HPDE6-E6E7 (cell line): ENCODE measurements at regions not wholly inside any gene's neighbourhood (a gene's known extent, or its start where the extent isn't known, plus 50 kb on each side); places are given as distances from the start of the nearest gene placed in this dataset.

Experiments used
- DNase-seq: peaks from one replicate; pipeline ENCODE4 v3.0.0; 2011; ENCODE audit warnings: missing footprints; ENCODE audit errors: extremely low spot score

DNA sequence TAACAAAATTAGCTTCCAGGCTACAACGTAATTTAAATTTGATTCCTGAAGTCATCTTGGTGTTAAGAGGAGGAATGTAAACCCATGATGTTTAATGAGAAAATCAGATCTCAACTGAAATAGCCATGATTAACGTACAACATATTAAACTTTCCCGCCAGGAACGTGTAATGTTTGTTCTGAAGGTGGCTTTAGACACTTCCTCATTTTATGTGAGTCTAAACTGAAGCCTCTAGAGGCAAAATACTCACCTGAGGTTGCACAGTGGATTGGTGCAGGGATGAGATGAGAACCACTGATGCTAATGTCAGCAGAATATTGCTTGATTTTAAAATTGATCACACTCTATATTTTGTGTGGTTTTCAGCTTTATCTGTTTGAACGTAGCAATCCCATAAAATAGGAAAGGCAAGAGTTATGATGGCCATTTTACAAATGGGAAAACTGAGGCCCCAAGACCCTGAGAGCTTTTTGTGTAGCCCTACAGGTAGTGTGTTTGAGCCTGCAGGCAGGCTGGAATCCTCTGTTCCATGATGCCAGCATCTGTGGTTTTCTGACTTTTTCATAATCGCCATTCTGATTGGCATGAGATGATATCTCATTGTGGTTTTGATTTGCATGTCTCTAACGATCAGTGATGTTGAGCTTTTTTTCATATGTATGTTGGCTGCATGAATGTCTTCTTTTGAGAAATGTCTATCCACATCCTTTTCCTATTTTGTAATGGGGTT lies 243.7 kb upstream of the BMPER start:
- no peak for DNase-seq

DNA sequence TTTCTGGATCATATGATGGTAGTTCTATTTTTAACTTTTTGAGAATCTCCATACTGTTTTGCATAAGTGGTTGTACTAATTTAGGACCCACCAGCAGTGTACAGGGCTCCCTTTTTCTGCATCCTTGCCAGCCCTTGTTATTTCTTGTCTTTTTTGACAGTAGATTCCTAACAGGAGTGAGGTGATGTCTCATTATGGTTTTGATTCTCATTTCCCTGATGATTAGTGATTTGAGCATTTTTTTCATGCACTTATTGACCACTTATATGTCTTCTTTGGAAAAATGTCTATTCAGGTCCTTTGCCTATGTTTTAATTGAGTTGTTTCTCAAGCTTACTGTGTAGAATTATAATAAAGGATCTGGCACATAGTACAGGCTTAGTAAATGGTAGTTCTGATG lies 238.8 kb upstream of the BMPER start:
- DNase-seq: no peak

DNA sequence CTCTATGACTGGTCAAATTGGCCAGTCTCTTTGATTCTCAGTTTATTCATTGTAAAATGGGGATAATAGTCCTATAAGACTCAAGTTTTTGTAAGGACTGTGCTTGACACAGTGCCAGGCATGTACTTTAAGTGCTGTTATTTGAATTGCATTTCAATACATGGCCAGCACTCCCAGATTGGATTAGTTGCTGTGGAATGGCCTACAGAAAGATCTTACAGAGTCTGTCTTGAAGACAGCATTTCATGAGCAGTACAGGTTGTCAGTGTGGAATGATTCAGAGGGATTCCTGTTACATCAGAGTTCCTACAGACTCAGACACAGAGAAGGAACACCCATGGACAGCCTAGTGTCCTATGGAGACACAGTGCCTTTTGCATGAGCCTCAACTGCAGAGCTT lies 238.1 kb upstream of the BMPER start:
- no peak for DNase-seq

DNA sequence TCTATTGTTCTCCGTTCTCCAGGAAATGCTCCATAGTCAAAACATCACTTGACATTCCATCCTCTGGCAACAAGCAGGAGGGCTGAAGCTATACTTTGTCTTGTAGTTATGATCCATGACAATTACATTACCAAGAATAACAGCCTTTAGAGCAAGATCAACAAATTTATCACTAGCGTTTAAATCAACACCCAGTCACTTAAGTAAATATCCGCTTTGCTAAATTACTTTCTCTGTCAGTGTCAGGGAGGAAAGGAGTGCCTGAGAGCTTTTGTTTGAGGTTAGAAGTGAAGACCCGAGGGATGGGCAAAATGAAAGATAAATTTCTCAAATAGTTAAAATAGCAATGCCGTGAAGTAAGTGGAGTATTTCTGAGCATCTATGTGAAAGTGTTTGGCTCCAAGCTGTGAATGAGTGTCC lies 236.1 kb upstream of the BMPER start:
- no peak for DNase-seq

DNA sequence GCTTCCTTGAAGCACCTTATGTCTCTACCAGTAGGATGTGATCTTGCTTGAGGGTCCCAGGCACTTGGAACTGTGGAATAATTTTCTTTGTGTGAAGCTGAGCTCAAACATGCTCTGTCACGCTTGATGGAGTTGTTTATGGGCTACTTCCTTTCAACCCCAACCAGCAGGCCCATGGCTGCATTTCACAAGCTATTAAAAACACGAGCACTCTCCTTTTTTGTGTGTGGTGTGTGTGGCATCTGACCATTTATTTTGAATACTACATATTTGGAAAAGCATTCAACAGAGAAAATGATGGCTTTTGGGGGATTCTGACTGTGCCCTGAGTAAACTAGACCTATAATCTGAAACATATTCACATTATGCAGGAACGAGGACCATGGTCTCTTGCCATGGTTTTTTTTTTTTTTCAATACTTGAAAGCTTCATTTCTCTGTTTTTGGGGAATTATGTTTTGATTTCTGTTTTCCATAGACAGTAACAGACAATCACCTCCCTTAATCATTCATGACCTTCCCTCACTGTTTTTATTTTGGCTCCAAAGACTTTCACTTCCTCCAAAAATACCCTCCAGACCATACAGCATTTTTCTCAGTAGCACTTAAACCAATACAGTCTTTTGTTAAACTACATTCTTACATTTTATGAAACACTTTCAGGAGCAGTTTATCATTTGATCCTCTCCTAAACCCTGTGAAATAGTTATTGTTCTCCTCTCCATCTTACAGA lies 233.6 kb upstream of the BMPER start:
- no peak for DNase-seq

DNA sequence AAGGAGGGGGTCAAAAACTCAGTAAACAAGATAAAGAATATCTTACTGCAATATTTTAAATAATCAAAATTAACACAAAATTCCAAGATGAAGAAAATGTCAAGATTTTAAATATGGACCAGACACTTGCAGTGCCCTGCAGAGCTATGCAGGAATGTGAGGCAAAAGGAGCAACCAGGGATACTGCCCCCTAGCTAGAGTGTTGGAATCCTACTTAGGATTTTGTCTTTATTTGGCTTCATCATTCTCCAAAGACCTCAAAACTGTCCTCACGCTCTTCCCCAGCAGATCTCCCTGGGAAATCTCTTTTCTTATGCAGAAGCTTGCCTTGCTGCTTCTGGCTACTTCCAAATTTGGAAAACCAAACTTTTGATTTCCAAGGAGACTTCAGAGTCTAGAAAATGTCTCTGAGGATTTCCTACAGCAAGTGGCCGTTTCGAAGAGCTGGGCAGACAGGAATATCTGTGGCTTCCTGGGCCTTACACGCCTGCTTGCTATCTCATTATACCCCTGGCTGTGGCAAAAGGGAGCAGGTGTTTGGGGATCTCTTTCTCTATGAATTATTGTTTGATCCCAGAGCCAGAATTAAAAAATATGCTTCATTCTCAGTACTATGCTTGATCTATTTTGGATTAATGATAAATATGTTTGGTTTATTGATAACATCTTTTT lies 232.2 kb upstream of the BMPER start:
- no peak for DNase-seq

DNA sequence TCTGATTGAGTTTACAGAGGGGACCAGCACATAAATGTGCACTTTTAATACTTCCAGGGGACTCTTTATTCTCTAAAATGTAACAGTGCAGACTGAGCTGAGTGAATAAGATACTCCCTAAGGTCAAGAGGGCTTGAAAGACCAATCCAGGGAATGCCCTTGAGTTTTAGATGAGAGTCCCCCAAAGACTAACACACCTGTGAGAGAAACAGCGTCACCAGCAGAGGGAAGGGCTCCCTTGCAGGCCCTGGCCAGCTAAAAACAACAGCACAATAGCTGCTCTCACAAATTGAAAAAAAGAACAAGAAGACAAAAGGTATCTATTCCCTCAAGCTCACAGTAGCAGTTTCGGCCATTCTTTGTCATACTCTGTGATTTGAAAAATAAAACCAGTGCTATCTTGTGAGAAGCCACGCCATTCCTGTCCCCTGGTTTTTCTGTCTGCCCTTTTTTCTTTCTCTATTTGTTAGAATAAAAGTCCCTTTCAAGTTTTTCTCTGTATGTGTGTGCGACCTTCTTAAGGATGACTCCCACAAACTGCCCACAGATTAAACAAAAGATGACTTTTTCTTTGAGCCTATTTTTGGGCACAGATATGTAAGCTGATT lies 230.4 kb upstream of the BMPER start:
- DNase-seq: no peak

DNA sequence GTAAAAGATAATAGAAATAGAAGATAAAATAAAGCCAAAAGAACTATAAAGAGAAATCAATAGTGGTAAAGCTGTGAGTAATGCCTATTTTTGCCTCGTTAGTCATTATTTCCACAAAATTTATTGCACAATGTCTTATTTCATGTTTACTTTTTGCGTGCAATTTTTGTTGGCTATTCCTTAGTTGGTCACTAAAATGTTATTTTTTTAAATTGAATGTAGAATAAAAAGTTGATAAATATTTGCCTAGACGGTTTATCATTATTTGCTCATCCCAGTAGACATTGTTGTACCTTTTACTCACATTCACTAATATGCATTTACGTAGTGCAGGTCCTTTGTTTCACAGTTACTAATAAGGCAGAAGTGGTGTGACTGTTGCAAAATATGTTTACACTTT lies 227.8 kb upstream of the BMPER start:
- DNase-seq: no peak

DNA sequence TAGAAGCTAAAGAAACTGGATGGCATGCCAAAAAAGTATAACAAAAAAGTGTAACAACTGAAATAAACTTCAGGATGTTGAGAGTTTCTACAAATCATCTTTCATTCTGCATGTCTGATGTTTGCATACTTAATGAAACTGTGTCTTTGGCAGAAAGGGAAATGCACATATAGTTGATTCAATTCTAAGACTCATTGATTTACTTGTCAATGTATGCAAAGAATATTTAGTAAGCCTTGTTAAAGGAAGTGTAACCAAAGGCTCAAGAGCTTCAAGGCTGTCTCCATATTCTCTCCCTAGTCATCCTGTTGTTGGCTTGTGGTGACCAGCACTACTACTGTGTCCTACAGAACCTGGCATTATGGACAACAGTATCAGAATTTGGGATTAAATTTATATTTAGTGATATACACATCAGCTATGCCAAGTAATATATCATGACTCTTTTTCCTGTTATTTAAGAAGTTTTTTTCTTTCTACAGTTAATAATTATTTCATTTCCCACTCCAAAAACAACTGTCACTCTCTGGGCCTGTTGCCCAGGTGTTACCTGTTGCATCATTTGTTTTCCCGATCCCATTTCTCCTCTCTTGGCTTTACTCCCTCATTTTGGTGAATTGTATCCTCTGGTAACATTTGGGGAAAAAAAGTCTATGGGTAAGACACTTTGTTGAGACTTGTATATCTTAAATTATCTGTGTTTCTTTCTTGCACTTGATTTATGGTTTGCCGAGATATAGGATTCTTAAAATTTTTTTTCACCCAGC lies 226.6 kb upstream of the BMPER start:
- DNase-seq: no peak

DNA sequence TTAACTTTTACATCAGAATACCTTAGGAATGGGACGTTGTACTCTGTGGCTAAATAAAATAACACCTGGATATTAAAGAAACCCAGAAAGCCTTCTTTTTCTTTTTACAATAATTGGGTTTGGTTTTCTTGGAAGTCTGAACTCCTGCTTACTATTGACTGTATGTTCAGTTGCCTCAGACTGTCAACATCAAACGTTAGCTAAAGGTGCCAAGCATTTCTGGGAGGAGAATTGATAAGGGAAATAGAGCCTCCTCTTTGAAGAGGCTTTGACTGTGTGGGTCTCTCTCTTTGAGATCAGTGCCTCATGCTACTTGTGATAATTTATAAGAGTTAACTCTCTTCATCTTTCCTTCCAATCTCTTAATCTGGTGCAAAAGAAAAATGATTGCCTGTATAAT lies 224.7 kb upstream of the BMPER start:
- no peak for DNase-seq

DNA sequence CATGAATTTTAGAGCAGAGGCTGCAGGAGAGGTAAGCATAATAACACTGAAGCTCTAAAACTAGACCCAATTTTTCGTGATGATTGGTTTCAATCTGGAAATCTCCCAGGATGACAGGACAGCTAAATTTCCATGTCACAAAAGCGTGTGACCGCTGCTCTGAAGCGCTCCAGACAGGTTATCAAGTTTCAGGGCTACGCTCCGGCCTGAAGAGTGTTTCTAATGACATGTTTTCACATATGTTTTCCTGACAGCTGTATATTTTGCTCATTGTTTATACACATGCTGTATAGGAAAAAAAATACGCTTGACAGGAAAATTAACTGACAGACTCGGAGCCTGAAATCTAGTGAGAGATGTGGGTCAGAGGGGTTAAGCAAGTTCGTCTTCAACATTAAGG lies 219.8 kb upstream of the BMPER start:
- no peak for DNase-seq

DNA sequence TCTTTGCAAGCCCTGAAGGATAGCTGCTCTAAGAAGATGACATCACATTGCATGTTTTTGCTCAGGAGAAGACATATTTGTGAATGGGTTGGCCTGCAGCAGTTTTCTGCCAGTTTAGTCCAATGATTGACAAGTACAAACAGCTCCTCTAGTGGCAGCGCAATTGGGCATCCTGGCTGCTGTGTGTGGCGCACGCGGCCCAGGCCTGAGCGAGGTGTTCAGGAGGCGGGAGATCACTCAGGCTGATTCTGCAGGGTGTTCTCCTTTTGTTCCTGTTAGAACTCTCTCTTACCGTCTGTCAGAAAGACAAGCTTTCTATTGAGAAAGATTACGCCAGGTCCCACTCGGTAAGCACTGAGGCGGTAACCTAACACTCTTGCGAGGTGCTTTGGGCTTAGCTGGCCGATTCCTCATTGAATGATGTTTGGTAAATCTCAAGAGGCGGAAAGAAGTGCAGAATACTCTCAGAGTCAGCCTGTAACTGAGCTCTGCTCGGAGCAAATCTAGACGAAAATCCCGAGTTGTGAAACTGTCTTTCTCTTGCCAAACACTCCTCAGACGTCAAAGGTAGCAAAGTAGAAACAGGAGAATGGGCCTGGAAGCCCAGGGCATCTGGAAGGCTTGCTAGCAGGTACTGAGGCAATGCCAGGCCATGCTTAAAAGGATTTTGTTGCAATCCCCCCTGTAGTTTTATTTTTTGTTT lies 219.2 kb upstream of the BMPER start:
- no peak for DNase-seq

DNA sequence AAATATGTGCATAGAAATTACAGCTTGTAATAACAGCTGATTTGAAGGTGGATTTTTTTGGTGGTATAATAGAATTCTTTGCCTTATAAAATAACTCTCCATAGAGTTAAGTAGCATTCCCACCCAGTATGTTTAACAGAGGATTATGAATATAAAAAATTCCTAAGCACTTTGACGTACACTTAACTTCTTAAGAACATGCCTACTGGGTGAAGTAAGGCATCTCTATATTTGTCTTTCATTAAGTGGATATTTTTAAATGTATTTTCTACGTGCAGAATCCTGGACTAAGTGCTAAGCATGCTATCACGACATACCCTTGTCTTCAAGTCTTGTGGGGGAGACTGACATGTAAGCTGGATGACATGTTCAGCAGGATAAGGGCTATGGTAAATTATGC lies 217.7 kb upstream of the BMPER start:
- DNase-seq: no peak

DNA sequence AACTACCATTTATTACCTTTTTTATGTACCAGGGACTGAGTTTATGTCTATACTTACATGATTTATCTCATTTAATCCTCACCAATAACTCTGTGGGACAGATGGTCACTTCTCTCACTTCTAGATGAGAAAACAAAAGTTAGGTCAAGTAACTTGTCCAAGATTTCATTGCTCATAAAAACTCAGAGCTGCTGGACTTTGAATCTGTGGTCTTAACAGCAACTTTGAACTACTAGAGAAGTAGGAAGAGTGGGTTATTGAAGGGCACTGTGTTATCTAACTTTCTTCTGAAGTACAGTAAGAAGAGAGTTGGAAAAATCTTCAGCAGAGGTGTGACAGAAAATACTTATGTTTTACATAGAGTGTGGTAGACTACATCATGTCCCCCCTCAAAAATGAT lies 214.2 kb upstream of the BMPER start:
- DNase-seq: no peak

DNA sequence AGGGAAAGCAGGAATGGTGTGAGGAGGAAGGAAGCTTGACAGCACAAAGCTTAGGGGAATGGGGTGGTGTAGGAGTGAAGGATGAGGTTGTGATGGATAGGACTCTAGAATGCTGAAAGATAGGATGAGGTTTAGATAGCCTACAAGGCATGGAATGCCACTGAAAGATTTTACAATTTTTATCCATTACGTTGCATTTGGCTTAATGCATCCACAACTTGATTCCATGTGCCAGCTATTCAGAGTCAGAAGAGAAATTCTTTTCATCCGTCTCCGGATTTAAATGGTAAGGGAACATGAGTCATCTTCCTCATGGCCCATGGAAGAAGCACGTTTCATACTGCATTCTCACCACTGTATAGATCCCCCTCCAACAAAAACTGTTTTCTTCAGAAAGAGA lies 212.4 kb upstream of the BMPER start:
- DNase-seq: no peak

DNA sequence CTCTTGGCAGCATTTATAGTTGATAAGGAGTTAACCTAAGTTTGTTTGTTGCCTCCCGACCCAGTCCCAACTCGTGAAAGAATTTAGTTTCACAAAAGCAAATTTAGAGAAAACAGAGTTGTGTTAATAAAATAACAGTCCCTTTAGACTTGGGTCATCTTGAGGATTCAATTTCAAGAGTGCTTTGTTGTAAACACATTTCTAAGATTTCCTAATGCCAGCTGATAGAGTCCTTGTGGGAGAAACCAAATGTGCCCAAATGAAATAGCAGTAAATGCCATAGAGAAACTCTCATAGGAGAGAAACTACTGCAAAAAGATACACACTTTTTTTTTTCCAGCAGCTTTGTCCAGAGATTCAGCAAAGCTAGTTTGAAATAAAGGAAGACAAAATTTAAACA lies 211.3 kb upstream of the BMPER start:
- DNase-seq: no peak

DNA sequence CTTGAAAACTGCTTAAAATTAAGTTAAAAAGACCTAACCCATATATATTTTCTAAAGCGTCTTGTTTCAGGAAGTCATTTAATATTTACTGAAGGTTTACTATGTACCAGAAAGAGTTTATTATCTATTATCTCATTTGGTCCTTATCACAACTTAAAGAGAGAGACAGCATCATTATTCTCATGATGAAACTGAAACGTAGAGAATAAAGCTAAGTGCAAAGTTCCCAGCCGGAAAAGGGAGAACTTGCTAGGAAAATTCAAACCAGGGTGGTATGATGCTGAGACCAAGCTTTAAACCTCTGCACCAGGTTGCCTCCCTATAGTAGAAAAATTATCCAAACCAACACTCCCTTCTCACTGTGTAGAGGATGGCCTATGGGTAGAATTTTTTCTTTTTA lies 207.7 kb upstream of the BMPER start:
- no peak for DNase-seq

DNA sequence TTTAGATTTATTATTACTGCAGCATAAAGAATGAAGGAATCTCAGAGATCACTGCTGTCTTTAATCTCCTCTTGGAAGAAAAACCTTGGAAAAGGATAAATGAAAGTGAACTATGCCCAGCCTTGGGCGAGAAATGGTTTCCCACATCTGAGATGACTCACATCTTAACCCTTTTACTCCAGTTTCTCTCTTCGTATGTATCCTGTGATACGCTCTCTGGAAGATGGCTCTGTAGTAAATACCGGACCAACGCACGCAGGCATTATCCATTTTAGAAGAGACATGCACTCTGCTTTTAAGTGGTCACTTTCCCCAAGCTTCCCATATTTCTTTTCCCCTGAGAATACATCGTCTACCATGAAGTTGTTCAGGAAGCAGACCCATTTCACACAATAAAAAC lies 207.3 kb upstream of the BMPER start:
- DNase-seq: no peak

DNA sequence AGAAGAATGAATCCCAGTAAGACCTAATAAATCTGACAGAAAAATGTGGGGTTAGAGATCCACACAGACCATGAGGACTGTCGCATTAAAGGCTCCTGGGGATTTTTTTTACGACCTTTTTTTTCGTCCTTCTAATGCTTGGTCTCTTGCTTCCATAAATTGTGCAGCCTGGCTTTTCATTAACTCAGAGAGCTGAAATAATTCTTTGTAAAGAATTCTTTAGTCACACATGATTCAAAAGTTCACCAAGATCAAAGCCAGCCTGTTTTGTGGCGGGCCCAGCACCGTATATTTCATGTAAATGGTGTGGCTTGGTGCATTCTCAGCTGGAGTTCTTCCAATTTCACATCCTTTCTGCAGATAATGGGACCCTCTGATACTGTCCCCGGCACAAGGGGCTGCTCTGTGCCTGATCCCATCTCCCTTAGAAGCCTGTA lies 206.6 kb upstream of the BMPER start:
- no peak for DNase-seq

DNA sequence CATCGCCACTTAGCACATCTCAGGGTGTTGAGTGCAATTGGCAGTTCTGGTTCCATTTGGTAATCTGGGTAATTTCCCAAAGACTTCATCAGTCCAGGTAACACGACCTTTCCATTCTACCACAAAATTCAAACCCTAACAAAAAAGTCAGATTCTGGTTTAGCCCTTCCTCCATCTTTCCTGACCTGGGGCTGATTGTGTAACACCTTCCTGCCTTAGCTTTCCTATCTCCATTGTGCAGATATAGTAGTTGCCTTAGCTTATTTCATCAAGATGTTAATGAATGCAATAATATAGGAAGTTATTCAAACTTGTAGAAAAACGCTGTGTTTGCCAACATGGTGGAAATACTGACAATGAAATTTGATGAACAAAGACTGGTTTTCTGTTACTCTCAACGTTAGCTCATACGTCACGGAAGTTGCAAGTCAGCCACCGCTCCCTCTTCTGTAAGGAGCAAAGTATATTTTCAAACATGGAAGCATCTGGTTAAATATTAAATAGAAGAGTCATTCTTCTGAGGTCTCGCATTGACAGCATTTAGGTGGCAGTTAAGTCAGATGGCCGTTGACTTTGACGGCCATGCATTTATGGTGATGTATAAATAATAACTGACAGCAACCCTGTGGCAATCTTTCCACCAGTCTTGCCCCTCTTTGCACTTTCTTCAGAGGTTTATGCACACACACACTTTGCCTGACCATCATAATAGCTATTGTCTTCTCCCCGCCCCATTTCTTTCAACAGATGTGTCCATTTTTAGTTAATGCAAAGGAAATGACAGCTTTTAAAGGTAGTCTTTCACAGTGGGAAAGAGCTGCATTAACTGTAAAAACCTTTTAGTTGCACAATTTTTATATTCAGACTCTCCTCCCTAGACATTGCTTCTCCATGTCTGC lies 205.1 kb upstream of the BMPER start:
- DNase-seq: no peak
